Putamen (tissue), 1 donor: ENCODE measurements at regions not wholly inside any gene's neighbourhood (a gene's known extent, or its start where the extent isn't known, plus 50 kb on each side); places are given as distances from the start of the nearest gene placed in this dataset.

Experiments
- DNase-seq: peaks from one replicate; pipeline ENCODE4 v3.0.0-alpha.2; 2016; ENCODE audit warnings: low spot score

DNA sequence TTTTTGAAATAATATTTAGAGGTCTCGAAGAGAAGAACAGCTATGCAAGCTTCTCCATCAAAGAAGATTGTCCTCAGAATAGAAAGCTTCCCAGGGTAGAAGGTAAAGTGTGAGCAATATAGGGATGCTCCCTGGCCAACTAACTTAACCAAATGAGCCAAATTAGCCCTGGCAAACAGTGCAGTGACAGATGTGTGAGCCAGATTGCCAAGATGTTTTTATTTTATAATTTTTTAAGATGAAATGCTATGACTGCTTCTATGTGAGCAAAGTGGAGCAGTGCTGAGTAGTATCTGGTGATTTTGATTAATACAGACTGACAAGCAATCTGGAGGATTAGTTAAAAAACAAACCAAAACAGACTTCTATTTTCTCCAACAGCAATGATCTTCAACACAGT lies 202.1 kb downstream of the NOVA1 start:
- no peak for DNase-seq

DNA sequence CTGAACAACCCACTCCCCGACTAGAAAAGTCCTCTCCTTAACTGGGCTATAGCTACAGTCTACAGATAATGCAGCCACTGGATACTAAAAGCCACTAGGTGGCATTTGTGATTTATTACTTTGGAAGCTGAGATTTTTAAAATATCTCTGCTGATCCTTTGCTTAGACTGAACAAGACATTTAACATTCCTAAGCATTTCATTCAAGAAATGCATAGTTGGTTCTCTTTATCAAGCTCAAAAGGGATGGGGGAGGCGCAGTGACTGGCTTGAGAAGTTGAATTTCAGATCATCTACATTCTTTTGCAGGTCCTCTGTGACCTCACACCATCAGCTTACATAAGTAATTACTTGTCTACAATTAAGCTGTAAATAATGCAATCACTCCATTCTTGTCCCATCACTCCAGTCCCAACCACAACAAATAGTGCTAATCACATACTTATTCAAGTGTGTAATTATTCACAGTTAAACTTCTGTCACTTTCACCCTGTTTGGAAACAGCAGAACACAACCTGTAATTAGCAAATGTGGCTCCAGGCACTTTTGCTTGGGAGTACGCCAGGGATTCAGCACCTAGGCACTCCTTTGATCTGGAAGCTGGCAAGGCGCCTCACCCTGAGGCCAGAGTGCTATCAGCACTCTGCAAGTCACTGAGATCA lies 203.6 kb downstream of the NOVA1 start:
- DNase-seq: peak; percentile 34

DNA sequence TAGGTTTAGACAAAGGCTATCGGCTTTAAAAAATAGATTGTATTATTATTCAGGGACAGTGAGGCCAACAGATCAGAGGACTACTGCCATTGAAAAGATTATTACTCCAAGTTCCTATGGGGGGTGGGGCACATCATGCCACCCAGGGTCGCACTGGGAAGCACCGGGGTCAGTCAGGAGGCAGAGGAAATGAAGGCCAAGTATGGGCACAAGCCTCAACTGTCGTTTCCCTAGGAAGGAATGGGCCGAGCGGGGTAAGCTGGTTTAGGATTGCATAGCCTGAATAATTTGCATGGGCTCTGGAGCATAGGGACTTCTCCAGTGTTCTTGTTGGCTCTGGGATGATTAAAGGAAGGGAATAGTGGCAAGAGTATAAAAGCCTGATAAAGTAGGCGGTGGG lies 205.3 kb downstream of the NOVA1 start:
- no peak for DNase-seq

DNA sequence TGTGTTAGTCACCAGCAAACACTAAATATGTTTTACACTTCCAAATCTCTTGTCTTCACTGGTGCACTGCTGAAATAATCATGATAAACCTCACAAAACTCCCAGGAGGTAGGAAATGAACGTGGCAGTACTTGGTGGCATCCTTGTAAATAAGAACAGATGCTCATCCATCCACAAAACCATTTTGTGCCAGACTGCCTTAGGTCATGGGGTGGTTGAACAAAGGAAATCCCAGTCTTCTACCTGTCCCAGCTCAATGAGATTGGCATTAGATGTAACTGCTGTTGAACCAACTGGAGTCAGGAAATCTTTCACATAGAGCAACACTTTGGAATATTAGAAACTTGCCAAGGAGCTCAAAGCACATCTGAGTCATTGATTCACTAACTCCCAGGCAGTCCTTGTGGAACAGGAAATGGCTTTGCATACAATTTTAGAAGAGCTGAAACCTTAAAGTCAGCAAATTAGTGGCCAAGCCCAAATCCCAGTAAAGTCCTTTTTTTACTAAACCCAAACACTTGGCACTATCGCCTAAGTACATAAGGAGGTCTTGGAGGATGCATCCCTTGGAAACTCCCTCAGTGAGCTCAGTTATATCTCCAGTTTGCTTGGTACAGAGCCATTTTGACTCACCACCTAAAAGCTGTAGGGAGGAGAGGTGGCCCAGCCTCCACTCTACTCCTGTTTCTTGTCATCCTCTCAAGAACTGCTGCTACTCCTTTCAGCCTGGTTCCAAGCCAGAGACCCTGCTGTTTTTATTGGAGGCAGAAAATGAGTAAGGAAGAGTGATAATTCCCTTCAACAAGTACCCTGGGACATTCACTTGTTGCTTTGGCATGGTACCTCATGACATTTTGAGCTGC lies 208.0 kb downstream of the NOVA1 start:
- DNase-seq: no peak

DNA sequence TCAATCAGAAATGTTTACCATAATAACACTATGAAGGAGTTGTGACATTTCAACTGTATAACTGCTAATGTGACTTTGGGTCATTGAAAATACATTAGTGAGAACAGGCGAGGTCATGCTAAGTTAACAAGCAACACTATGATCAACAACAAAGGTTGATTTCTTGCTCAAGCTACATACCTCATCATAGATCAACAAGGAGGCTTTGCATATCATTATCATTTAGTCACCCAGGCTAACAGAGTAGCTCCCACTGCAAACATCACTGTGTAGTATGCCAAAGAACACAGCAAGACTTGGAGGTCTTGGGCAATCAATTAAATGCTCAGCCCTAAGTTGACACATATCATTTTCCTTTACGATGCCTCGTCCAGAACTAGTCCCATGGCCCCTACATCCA lies 212.5 kb downstream of the NOVA1 start:
- DNase-seq: no peak

DNA sequence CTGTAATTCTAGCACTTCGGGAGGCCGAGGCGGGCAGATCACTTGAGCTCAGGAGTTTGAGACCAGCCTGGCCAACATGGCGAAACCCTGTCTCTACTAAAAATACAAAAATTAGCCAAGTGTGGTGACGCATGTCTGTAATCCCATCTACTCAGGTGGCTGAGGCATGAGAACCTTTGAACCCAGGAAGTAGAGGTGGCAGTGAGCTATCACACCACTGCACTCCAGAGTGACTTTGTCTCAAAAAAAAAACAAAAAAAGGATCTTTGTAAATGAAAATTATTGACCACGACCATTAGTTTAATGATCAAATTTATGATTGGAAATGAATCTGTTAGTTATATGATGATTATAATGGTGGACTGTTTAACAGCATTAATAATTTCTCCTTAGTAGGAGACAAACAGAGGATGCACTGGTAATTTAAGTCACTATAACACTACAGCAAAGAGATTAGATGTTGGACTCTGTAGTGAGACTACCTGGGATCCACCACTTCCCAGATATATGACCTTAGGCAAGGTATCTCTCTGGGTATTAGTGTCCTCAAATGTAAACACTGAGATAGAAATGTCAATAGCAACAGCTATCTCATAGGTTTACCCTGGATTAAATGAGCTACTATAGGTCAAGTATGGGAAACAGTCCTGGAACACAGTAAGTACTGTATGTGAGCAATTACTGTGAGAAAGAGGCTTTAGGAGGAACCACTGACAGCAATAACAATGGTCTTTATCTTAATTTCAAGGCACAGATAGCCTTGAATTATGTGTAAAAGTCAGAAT lies 214.7 kb downstream of the NOVA1 start:
- DNase-seq: no peak

DNA sequence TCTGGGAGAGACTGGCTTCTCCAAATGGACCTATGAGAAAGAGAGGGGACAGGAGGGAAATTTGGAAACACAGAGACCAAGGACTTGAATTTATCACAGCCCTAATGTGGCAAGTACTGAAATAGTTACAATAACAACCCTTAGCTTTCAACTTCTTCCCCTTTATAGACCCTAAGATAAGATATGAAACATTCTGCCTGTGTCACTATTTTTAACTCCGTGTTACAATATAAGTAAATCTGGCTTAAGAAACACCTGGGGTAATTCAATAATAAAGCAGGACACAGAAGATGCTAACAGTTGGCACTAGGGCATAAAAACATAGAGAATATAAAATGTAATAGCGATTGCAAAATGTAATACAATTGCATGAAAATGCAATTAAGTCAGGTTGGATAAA lies 216.4 kb downstream of the NOVA1 start:
- DNase-seq: no peak

DNA sequence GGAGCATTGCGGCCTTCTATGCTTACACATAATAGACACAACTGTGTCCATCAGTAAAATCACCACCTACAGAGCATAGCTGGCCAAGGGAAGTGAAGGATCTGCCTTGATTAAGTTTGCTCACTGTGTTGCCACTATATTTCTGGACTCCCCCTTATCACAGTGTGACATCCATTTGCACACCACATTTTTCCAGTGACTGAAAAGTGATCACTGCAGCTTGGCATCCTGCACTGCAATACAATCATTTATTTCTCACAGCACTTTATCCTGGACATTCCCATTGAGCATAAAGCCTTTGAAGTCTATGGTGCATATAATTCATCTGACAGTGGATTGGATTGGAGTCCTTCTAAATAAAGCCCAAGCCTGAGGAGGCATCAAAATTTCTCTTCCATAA lies 217.2 kb downstream of the NOVA1 start:
- no peak for DNase-seq

DNA sequence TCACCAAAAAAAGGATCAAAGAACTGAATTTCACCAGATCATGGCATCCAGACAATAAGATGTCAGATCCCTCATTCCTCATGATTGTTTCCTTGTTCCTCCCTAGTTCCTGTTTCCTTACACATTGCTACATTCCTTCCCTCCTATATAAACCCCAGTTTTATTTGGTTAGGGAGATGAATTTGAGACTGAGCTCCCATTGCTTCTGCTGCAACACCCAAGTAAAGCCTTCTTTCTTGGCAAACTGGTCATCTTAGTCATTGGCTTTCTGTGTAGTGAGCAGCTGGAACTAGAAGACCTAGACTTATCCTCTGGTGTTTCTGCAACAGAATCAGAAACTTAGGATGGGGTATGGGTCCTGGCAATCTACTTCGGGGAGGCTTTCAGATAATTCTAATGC lies 217.9 kb downstream of the NOVA1 start:
- no peak for DNase-seq

DNA sequence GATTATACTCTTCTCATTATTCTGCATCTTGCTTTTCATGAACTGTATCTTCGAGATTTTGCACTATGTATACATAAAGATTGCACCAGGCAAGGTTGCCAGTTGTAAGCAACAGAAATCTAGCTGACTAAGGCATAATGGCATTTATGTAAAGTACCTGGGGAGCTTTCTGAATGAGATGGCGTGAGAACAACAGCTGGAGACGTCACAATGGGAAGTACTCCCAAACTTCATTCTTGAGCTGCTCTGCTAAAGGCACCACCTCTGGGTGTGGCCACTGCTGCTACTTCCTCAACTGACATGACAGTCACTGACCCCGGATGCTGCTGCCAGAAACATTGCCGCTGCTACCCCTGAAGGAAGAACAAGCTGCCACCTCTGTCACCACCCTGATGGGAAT lies 220.7 kb downstream of the NOVA1 start:
- no peak for DNase-seq

DNA sequence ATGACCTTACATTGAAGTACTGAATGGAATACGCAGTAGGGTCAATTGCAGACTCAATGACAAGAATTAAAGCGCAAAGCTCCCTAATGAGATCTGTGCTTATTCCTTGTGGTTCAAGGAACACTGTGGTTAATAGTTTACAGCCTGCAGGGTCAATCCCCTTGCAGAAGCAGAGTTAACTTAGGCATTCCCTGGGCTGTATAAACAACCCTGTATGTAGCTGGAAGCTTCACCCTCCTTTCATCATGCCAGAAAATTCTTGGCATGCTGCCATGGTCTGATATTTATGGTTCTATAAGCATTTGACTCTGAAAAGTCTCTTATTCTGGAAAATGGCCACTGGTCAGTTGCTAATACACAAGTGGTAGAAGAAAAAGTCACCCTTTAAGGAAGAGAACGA lies 227.7 kb downstream of the NOVA1 start:
- no peak for DNase-seq

DNA sequence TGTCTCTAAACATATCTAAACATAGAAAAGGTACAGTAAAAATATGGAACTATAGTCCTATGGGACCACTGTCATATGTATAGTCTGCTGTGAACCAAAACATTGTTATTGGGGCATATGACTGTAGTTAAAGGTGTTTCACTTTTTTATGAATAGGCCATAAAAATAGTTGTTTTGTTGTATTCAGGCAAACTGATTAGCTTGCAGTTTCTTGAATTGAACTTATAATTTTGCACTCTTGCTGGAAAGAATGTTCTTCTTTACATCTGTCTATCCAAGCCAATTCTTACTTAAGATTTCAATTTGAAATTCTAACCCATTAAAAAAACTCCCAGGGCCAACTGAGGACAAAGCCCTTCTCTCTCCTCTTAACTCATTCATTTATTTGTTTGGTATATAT lies 234.1 kb downstream of the NOVA1 start:
- DNase-seq: no peak

DNA sequence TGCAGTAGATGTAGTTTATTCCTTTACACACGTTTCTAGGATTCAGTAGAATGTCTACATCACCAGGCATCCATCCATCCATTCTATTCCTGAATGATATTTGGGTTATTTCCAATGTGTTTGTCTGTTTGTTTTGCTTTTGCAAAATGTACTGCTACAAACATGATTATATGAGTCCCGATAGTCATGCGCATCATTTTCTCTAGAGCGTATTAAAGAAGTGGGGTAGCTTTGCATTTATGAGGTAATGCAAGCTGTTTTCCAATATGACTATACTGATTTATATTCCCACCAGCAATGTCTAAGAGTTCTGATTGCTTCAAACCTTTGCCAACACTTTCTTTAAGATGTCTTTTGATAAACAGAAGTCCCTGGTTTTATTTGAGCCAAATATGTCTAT lies 253.2 kb downstream of the NOVA1 start:
- no peak for DNase-seq

DNA sequence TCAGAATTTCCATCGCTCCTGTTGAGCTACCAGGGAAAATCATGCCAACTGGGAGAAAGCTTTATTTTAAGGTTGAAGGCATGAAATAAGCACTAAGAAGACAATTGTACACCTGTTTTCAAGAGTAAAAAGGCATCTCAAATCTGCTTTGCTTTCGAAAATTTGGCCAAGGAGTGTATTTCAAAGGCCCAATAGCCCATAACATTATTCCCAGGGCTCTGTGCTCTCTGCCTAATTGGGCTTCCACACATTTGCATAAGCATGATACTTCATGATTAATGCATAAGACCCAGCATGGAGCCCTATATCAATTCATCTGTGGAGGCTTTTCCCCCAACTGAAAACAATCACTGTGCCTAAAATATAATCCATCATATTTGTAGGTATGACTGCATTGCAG lies 258.5 kb downstream of the NOVA1 start:
- no peak for DNase-seq

DNA sequence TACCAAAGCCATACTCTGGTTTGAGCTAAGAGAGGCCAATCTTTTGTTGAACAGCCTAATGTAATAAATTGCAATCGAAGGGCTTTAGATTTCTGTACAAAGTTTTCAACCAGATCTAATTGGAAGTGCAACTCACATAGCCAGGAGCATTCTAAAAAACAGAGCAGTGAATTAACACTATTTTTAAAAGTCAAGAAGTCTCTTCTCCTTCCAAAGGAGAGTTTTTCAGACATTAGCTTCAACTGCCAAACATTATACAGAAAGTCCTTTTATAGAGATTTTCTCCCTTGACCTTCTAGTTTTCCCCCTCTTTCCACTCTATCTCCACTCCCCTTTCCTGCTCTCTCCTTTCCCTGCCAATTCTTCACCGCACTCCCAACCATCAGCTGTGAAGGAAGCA lies 259.6 kb downstream of the NOVA1 start:
- no peak for DNase-seq

DNA sequence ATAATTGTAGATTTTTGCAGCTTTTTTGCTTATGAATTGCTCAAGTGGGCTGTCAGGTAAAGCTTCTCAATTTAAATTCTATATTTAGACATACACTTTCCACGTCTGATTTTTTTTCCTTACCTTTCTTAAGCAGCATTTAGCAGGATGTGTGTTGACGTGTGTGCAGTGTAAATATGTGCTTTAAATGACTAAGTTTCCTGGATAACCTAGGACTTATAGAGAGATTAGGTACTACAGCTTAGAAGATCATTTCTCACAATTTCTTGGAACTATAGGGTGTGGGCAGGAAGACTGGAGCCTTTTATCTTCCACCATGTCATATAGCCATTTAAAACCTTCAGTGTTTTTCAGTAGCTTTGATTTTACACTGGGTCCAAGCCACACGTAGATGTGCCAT lies 263.5 kb downstream of the NOVA1 start:
- DNase-seq: no peak

DNA sequence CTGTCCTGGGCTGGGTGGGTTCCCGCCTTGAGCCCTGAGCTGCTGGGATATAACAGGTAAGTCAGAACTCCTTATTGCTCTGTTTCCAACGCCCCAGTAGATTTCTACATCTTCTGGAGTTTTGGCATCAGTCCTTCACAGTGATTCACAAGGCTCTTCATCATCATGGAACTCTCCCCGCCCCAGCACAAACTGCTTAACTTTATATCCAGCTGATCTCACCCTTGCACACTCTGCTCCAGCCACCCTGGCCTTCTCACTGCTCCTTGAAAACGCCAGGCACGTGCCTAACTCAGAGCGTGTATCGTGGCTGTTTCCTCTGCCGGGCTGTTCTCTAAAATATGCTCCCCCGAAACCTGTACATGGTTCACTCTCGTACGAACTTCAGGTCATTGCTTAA lies 264.9 kb downstream of the NOVA1 start:
- DNase-seq: no peak

DNA sequence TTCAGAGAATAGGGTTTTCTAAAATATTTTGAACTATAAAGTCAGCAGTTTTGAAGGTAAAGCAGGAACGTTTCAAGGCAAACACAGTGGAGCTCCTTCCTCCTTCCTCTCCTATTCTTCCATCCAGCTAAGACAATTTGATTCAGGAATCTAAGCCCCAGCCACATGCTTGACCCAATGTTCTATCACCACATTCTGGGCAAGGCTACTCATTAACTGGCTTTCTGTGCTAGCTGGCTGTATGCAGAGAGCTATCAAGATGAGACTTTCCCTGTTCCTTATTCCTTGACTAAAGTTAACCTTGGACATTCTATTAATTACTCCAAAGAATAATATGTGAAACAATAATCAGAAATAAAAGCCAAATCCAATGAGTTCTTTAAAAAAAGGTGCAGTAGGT lies 266.9 kb downstream of the NOVA1 start:
- DNase-seq: no peak

DNA sequence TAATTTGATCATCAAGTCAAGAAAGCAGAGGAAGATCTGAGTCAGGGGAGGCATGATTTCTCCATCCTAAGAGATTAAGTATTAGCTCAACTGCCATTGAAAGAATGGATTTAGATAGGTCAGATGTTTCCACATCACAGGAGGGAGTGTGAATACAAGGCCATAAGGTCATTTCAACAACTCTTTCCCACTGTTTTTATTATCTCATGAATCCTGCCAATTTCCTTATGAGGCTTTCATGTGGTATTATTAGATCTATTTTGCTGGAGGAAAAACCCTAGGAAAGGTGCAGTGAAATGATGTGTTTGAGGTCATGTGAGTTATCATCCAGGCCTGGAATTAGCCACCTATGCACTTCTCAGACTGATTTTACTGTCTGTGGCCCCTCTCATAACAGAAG lies 269.0 kb downstream of the NOVA1 start:
- no peak for DNase-seq

DNA sequence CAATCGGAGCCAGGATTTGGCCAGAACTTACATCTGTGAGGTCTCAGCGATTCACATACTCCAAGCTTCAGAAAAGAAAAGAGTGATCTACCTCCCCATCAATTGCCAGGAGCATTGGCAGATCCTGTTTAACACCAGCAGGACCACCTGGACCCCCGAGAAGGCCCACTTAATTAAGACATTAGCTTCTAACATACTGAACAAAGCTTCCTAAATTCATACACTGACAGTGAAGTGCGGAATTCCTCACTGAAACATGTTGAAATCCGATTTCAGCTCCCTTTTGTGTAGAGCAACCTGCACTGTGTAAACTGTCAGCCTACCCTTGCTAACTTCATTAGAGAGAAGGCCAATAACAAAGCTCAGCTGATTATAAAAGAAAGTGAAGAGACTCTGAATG lies 274.0 kb downstream of the NOVA1 start:
- no peak for DNase-seq

DNA sequence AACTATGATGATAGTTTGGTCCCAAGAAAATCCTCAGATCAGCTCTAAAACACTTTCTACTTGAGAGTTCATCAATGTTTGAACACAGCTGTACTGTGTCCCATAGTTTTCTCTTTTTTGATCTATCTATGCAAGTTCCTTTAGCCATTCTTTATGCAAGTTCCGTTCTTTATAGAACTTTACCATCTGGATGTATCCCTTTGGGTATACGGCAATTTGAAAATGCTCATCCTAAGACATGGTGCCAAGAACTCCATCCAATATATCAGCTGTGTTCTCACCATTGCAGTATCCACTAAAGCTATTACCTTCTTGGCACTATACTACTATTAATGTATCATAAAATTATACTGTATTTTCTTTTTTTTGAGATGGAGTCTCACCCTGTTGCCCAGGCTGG lies 276.9 kb downstream of the NOVA1 start:
- DNase-seq: no peak

DNA sequence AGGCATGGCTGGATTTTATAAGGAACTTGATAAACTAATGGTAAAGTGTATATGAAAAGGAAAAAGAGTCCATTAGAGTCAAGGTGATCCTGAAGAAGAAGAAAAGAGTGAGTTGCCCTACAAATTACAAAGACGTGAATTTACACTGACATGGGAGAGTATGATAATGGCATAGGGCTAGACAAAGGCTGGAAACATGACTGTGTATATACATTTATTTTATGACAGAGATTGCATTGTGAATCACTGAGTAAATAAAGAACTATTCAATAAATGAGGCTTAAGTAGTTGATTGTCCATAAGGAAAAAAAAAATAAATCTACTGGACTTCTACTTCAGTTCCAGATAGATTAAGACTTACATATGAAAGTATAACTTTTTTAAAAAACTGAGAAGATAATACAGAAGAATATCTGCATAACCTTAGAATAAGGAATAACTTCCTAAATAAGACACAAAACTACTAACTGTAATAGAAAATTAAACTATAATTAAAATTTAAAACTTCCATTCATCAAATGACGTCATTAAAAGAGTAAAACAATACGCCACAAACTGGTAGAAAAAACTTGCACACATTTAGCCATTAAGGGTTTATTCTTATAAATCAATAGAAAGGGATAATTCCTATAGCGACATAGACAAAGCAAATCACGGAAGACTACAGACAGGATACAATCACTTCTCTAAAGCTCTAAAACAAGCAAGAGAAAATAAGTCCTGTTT lies 278.5 kb downstream of the NOVA1 start:
- no peak for DNase-seq
